ENCODE measurements at regions not wholly inside any gene's neighbourhood (a gene's known extent, or its start where the extent isn't known, plus 50 kb on each side); places are given as distances from the start of the nearest gene placed in this dataset.

- no peak for DNase-seq
These were observed 128.5 kb upstream of the GALNT2 start for GRCh38 chr1:229938551-229938950.

DNA sequence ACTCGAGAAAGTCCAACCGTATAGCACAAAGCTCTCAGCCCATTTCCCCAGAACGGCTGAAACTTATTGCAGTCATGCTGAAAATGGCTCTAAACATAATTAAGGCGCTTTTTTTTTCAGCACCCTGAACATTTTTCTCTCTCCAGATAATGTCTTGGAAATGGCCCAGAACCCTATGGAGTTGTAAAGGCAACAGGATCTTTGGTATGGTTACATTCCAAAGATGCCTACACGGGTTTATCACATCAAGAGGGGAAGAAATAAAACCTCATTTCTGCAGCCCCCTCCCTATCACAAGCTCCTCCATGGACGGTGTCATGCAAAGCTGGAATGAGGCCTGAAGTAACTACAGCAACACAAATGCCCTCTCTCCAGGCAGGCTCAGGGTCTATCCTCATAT lies 126.4 kb upstream of the GALNT2 start:
- DNase-seq, result no peak

DNA sequence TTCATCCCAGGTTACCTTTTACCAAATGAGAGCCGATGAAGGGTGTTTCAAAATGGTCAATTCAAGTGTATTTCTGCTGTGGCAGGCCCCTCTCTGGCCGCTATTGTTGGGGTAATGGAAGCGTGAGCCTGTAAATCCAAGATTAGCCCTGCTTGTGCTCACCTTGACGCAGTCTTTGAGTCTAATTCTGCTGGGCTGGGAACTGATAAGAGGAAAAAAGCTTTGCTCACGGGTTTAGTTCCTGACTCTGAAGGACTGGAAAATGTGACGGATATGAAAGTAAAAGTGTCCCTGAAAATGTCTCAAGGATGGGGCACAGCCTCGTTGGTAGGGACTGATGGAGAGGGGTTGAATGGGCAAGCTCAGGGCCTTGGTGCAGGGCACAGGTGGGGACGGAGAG lies 125.9 kb upstream of the GALNT2 start:
- no peak for DNase-seq

DNA sequence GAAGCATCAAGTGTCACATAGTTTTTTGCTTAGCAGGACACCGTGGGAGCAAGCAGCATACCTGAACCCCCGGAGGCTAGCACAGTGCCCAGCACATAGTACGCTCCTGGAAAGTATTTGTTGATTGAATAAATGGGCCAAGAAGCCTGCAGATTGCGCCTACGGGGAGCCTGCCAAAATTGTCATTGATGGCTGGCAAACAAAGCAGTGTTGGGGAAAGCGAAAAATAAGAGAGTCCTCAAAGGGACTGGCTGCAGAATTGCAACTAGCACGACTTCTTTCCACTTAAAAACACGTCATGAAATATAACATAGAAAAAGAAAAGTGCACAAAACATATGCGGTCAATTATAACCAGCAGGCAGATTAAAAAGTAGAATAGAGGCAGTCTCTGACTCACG lies 125.2 kb upstream of the GALNT2 start:
- DNase-seq, result no peak

DNA sequence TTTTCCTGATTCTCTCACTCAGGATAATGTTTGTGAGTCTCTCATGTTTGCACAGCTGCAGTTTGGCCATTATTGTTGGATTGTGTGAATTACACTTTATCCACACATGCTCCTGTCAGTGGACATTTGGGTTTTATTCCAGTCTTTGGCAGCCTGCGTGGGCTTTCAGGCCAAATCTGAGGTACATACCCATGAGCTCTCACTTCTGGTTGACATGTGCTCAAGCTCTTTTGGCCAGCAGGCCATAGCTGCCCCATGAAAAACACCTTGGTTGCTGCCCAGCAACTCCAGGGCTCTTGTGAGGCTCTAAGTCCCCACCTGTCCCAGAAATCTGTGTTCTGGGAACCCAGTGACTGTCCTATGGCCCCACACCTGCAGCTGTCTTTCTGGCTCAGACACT lies 124.5 kb upstream of the GALNT2 start:
- DNase-seq, result no peak

DNA sequence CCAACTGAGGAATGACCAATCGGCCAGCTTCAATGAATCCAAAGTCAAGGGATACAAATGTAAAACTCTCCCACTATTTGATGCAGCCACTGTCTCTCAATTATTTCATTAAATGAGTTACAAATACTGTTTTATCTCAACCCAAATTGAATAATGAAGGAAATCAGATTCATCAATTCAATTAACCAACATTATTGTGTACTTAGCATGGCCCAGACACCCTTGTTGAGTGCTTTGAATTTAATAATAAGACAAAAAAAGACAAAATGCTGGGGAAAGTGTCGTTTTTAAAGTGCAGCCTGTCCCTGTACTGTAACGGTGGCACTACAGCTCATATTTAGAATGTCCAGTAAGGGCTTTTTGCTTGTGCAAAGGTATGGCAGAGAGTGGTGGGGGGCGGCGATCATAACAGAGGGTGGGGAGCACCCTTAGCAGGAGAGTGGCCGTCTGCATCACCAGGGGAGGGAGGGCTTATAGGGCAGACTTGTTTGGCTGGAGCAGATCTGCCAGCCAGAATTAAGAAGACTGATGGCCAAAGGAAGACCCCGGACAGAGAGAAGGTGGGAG lies 123.8 kb upstream of the GALNT2 start:
- no peak for DNase-seq

DNA sequence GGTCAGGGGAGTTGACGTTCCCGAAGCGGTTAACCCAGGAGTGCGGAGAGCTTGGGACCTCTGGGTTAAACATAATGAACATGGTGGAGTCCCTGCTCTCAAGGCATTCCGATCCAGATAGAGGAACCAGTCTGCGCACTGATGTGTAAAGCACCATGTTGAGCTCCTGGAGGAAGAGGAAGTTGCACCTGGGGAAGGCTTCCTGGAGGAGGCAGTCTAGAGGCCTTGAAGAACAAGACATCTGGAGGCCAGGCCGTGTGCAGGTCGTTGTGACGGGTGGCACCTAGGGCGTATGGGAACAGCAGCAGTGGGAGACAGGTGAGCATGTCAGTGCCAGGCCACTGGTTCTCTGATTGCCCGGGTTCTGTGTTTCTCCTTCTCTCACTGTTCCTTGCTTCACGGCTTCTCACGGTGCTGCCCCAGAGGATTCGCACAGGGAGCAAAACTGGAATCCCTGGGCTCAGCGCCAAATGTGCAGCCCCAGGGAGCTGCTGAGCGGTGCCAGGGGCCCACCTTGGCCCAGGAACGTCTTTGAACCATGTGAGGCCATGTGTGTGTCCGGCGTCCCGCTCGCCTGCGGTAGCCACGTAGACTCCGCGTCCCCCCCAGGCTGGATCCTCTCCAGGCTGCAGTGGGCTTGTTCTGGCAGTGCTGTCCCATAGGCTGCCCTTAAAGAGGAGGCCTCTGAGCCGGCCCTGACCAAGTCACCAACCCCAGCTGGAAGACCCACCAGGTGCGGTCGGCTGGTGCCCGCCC lies 122.9 kb upstream of the GALNT2 start:
- DNase-seq, result no peak

DNA sequence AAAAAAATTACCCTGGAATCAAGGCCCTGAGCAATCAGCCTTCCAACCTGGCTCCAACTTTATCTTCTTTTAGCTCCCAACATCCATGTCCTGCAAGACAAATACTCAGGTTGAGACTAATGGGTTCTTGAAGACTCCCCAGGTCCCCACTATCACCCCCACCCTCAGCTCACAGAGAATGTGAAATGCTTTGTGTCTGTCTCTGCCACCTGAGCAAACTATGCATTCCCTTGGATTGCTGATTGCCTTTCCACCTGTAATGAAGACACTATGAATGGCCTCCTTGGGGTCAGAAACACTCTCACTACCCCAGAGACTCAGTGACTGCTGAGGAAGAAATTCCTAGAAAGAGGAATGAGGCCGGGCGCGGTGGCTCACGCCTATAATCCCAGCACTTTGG lies 121.2 kb upstream of the GALNT2 start:
- no peak for DNase-seq

DNA sequence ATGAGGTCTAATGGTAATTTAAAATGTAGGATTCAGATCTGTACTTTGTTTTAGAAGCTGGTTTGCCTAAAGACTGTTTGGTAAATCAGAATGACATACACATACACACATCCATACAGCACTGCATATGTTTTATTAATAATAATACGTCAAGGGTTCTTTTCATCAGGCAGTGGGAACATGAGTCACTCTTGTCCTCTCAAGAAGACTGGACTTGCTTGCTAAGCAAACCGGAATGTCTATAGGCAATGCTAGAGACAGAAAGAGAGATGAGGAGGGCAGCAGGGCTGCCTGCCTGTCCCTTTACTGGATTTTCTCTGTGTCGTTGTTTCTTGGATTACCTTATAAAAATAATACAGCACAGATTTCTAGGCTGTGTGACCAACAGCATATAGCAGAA lies 119.1 kb upstream of the GALNT2 start:
- no peak for DNase-seq

DNA sequence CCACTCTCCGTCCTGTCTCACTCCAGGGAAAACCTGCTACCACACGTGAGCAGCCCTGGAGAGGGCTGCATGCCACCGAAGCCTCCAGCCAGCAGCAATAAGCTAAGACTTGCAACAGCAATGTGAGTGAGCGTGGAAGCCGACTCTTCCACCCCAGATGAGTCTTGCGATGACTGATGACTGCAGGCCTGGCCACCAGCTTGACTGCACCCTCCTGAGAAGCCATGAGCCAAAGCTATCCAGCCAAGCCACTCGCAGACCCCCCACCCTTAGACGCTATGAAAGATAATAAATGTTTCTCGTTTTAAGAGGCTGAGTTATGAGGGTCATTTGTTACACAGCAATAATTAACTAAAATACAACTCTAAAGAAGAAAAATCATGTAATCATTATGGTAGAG lies 118.6 kb upstream of the GALNT2 start:
- DNase-seq, result no peak

GRCh38 chr1:229949500-229949899 lies 117.5 kb upstream of the GALNT2 start:
- DNase-seq, result no peak

DNA sequence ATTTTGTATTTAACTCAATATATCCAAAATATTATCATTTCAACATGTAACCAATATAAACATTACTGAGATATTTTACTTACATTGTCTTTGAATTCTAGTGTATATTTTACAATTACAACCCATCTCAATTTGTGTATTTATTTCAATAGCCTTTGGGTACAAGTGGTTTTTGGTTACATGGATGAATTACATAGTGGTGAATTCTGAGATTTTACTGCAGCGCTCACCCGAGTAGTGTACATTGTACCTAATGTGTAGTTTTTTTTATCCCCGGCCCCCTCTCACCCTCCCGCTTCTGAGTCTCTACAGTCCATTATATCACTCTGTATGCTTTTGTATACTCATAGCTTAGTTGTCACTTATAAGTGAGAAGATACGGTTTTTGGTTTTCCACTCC lies 117.0 kb upstream of the GALNT2 start:
- DNase-seq, result no peak

DNA sequence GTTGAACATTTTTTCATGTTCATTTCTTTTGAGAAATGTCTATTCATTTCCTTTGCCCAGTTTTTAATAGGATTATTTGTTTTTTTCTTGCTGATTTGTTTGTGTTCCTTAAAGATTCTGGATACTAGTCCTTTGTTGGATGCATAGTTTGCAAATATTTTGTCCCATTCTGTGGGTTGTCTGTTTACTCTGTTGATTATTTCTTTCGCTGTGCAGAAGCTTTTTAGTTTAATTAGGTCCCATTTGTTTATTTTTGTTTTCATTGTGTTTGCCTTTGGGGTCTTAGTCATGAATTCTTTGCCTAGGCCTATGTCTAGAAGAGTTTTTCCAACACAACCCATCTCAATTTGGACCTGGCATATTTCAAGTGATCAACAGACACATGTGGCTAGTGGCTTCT lies 116.1 kb upstream of the GALNT2 start:
- no peak for DNase-seq

DNA sequence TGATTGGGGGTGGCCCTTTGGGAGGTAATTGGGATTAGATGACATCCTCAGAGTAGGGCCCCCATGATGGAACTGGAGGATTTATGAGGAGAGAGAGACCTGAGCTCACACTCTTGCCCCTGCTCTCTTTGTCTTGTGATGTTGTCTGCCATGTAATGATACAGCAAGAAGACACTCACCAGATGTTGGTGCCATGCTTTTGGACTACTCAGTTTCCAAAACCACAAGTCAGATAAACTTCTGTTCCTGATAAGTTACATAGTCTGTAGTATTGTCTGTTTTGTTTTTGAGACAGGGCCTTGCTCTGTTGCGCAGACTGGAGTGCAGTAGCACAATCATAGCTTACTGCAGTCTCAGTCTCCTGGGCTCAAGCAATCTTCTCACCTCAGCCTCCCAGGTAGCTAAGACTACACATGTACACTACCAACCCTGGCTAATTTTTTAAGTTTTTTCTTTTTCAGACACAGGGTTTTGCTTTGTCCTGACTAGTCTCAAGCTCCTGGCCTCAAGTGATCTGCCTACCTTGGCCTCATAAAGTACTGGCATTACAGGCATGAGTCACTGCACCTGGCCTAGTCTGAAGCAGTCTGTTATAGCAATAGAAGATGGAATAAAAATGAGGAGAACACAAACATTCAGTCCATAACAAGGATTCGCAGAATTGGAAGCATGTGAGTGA lies 115.0 kb upstream of the GALNT2 start:
- no peak for DNase-seq

DNA sequence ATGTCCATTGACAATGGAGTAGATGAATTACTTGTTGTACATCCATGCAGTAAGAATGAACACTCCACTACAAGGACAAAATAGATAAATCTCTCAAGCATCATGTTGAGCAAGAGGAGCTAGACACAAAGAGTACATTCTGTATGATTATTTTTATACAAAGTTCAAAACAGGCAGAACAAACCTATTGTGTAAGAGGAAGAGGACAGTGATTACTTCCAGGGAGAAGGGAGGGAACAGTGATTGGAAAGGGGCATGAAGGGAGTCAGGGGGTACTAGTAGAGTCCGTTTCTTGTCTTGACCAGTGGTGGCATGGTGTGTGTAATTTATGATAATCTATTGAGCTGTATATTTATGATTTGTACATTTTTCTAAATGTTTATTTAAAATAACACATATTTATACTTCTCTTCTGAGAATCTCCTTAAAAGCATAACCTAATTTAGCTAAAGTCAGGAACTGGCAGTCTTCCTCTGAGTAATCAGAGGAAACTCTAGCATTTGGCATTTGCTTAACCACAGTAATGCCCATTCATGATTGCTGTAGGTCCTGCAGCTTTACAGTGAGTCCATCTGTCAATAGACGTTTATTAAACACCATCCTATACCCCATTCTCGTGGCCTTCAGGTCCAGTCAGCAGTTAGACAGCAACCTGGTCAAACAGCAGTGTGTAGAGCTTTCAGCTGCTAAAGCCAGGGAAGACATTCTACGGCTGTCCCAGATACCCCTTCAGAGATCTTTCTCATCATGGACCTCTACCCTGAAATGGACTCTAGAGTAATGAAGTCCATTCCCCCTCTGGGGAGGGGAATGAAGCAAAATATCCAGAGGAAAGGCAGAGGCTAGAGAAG lies 114.1 kb upstream of the GALNT2 start:
- no peak for DNase-seq

- DNase-seq, result no peak
These were observed 113.2 kb upstream of the GALNT2 start for GRCh38 chr1:229953736-229954326.

- DNase-seq, result no peak
These were observed 102.8 kb upstream of the GALNT2 start for GRCh38 chr1:229964281-229964680.

GRCh38 chr1:229970714-229971113 lies 96.3 kb upstream of the GALNT2 start:
- no peak for DNase-seq

DNA sequence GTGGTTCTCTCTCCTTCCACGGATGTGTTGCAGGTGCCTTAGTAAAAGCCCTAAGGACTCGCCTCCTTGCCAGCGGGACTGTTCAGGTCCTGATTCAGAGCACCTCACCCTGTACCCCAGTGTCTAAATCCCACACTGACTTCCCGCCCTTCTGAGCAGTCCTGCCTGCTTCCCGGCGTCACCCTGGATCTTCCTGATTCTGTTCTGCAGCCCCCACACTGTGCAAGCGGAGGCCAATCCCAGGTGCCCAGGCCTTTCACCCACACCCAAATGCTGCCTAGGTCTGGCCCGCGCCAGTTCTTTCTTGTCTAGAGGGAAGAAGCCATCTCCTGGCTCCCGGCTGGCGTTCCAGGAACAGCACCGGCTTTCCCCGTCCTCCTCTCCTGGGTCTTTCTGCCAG lies 95.9 kb upstream of the GALNT2 start:
- DNase-seq, result no peak

- no peak for DNase-seq
These were observed 94.3 kb upstream of the GALNT2 start for GRCh38 chr1:229972600-229973296.

DNA sequence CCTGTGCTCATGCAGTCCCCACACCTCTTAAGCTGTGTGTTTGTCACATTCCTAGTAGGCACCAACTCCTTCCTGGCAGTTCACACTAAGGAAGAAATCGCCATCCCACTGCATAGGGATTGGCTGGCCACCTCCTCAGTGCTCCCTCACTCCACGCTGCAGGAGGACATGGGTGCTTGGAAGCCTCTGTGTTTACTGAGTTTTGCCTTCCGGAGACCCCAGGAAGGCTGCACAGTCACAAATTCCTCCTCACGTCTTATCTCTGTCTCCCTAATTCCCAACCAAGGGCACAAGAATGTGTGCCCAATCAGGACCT lies 93.8 kb upstream of the GALNT2 start:
- DNase-seq, result no peak

DNA sequence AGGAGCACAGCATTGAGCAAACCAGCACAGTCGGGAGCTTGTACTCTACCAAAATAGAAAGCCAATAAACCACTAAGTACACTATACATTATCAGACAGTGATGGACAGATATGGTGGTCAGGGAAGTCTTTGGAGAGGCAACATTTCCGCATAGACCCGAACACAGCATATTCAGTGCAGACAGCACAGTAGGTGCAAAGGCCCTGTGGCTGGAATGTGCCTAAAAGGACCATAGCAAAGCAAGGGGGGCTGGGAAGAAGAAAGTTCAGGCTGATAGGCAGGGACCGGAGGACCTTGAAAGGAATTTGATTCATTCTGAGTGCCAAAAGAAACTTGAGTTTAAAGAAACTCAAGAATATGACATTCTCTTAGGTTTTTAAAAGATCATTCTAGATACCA lies 92.0 kb upstream of the GALNT2 start:
- no peak for DNase-seq

DNA sequence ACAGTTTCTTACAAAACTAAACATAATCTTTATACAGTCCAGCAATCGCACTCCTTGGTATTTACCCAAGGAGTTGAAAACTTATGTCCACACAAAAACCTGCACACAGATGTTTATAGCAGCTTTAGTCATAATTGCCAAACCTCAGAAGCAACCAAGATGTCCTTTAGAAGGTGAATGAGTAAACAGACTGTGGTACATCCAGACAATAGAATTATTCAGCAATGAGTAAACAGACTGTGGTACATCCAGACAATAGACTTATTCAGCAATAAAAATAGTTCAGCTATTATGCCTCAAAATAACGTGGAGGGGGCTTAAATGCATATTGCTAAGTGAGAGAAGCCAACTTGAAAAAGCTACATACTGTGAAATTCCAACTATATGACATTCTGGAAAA lies 87.0 kb upstream of the GALNT2 start:
- DNase-seq, result no peak
